GM13977 (cell line): ENCODE measurements at regions not wholly inside any gene's neighbourhood (a gene's known extent, or its start where the extent isn't known, plus 50 kb on each side); places are given as distances from the start of the nearest gene placed in this dataset.
"Not testable (repeated sequence)": the region's sequence is repeated elsewhere in the genome, so short reads cannot be mapped to it uniquely, and the experiment has no call there.

Source experiments
- DNase-seq: peaks from one replicate; pipeline ENCODE4 v3.0.0; 2012; ENCODE audit warnings: low spot score
- CTCF ChIP-seq: IDR thresholded peaks from 2 replicates; pipeline ENCODE4 v1.5.1; 2012; ENCODE audit warnings: mild to moderate bottlenecking, control low read depth; ENCODE audit not compliant: insufficient read depth; ENCODE audit errors: extremely low read depth, missing control alignments
- in situ Hi-C: fragments of 300-500 bp; cut with MboI; formaldehyde crosslinking; loops from one replicate; pipeline ENCODE4 v1.12.0; 2022; ENCODE audit warnings: low sequenced_read_pairs, low pct_unique_long_range_greater_than_20kb, mixed read lengths, inconsistent platforms; ENCODE audit not compliant: unreplicated experiment

- DNase-seq: no peak
- no peak for TF ChIP-seq CTCF
- in situ Hi-C loops: no loop called here
Observed at GRCh38 chr1:194795917-194796593, 1609.6 kb upstream of the B3GALT2 start.

- TF ChIP-seq CTCF: no peak
- DNase-seq: no peak
- in situ Hi-C loops: no loop called here
Observed at GRCh38 chr1:194787001-194787400, 1600.6 kb upstream of the B3GALT2 start.

GRCh38 chr1:194786027-194786426, 1599.6 kb upstream of the B3GALT2 start:
- no peak for DNase-seq
- in situ Hi-C loops: no loop called here
- TF ChIP-seq CTCF: no peak

GRCh38 chr1:194776657-194777056, 1590.2 kb upstream of the B3GALT2 start:
- in situ Hi-C loops: no loop called here
- TF ChIP-seq CTCF: no peak
- DNase-seq: no peak

GRCh38 chr1:194774535-194774934, 1588.1 kb upstream of the B3GALT2 start:
- in situ Hi-C loops: no loop called here
- no peak for TF ChIP-seq CTCF
- no peak for DNase-seq

GRCh38 chr1:194755241-194755994, 1569.0 kb upstream of the B3GALT2 start:
- in situ Hi-C loops: no loop called here
- TF ChIP-seq CTCF: no peak
- no peak for DNase-seq

GRCh38 chr1:194738843-194739242, 1552.4 kb upstream of the B3GALT2 start:
- DNase-seq, in situ Hi-C loops: not testable (repeated sequence)
